H1 (cell line): ENCODE measurements at regions not wholly inside any gene's neighbourhood (a gene's known extent, or its start where the extent isn't known, plus 50 kb on each side); places are given as distances from the start of the nearest gene placed in this dataset.

Experiments
- CTCF ChIA-PET: fragments of 300-600 bp; sonication (Branson Sonifier 250); formaldehyde crosslinking; loops from one replicate; lab custom pipeline; 2021; ENCODE audit not compliant: partially characterized antibody; lab: Charles Lee
- POLR2A ChIA-PET: fragments of 300-600 bp; sonication (Branson Sonifier 250); formaldehyde crosslinking; loops from one replicate; lab custom pipeline; 2021; ENCODE audit warnings: inconsistent platforms; ENCODE audit not compliant: partially characterized antibody; lab: Charles Lee
- DNase-seq, 2 experiments: peaks; one replicate each; pipeline versions ENCODE4 v3.0.0 to v3.0.0-alpha.2; 2010 to 2022; ENCODE audit warnings: low spot score in 2 of 2, low read depth in 1 of 2, mixed read lengths in 1 of 2
- FAIRE-seq: peaks from 2 replicates; lab custom pipeline; 2011; peaks lifted over from hg19 to GRCh38; lab: Jason Lieb, UNC
- H2AFZ ChIP-seq: 2 replicates; pipeline ENCODE4 v1.8.1; 2012; ENCODE audit warnings: low read length, inconsistent platforms
- H2AK5ac ChIP-seq: 2 replicates; pipeline ENCODE4 v1.6.1; 2013; ENCODE audit warnings: low read depth, low read length
- H2BK120ac ChIP-seq: replicated peaks from 2 replicates; pipeline ENCODE3; 2013; ENCODE audit warnings: low read depth, low read length, inconsistent platforms
- H2BK12ac ChIP-seq: 2 replicates; pipeline ENCODE4 v1.6.1; 2013; ENCODE audit warnings: low read depth, low read length
- H2BK15ac ChIP-seq: 2 replicates; pipeline ENCODE4 v1.6.1; 2013; ENCODE audit warnings: low read length
- H2BK20ac ChIP-seq: 2 replicates; pipeline ENCODE4 v1.6.1; 2013; ENCODE audit warnings: low read length
- H2BK5ac ChIP-seq: 2 replicates; pipeline ENCODE4 v1.6.1; 2013; ENCODE audit warnings: low read depth, low read length
- H3K14ac ChIP-seq: 2 replicates; pipeline ENCODE4 v1.6.1; 2013; ENCODE audit warnings: inconsistent platforms; ENCODE audit not compliant: insufficient read length
- H3K18ac ChIP-seq: 2 replicates; pipeline ENCODE4 v1.6.1; 2013; ENCODE audit warnings: low read length; ENCODE audit errors: extremely low read depth
- H3K23ac ChIP-seq: 2 replicates; pipeline ENCODE4 v1.6.1; 2013; ENCODE audit warnings: inconsistent platforms; ENCODE audit not compliant: insufficient read length
- H3K23me2 ChIP-seq: 2 replicates; pipeline ENCODE4 v1.6.1; 2013; ENCODE audit warnings: low read depth, low read length
- H3K27ac ChIP-seq: 2 replicates; pipeline ENCODE4 v1.6.1; 2011; ENCODE audit warnings: low read depth, low read length, inconsistent platforms
- H3K27me3 ChIP-seq, 4 experiments: replicated peaks in 1 of 4; 1 replicate in 1 of 4; 2 replicates in 3 of 4; pipeline versions ENCODE4 v1.6.1 to v1.8.1; 2011 to 2013; ENCODE audit warnings: low read length in 3 of 4, mild to moderate bottlenecking in 3 of 4, inconsistent platforms in 2 of 4, mixed read lengths in 2 of 4, moderate library complexity in 1 of 4; ENCODE audit not compliant: control insufficient read depth in 3 of 4, insufficient read depth in 3 of 4; ENCODE audit errors: extremely low read depth in 1 of 4
- H3K36me3 ChIP-seq, 4 experiments: 2 replicates each; pipeline versions ENCODE4 v1.6.1 to v1.8.1; 2011 to 2013; ENCODE audit warnings: mild to moderate bottlenecking in 4 of 4, low read length in 3 of 4, moderate library complexity in 2 of 4, control low read depth in 1 of 4, inconsistent platforms in 1 of 4; ENCODE audit not compliant: insufficient read depth in 4 of 4, control insufficient read depth in 2 of 4
- H3K4ac ChIP-seq: replicated peaks from 2 replicates; pipeline ENCODE3; 2013; ENCODE audit warnings: low read length, low read depth, mixed read lengths, inconsistent platforms; ENCODE audit not compliant: insufficient read length
- H3K4me1 ChIP-seq, 4 experiments: replicated peaks in 1 of 4; 1 replicate in 1 of 4; 2 replicates in 3 of 4; pipeline versions ENCODE4 v1.6.1 to v1.8.1; 2011 to 2013; ENCODE audit warnings: low read length in 3 of 4, inconsistent platforms in 2 of 4, mixed read lengths in 1 of 4; ENCODE audit not compliant: insufficient read depth in 4 of 4, control insufficient read depth in 3 of 4
- H3K4me2 ChIP-seq, 2 experiments: 2 replicates each; pipeline versions ENCODE4 v1.6.1 to v1.8.1; 2011 to 2013; ENCODE audit warnings: low read depth in 2 of 2, low read length in 2 of 2, control low read depth in 1 of 2, inconsistent platforms in 1 of 2, mild to moderate bottlenecking in 1 of 2; ENCODE audit not compliant: insufficient read depth in 1 of 2
- H3K4me3 ChIP-seq, 4 experiments: fragments of 200-600, 300-600 bp in 1 of 4; sonication (generic), shearing (Covaris generic), sonication (Bioruptor Twin) in 1 of 4; 2 replicates each; pipeline versions ENCODE4 v1.5.1 to v1.8.1; 2011 to 2016; ENCODE audit warnings: low read length in 4 of 4, low read depth in 3 of 4, control low read depth in 2 of 4, inconsistent platforms in 2 of 4, mild to moderate bottlenecking in 2 of 4, mixed read lengths in 1 of 4, moderate library complexity in 1 of 4; ENCODE audit not compliant: insufficient read depth in 2 of 4; ENCODE audit errors: extremely low read depth in 1 of 4
- H3K56ac ChIP-seq: replicated peaks from 2 replicates; pipeline ENCODE3; 2013; ENCODE audit warnings: low read depth, mild to moderate bottlenecking, mixed read lengths, low read length, inconsistent platforms; ENCODE audit not compliant: insufficient read length
- H3K79me1 ChIP-seq: 2 replicates; pipeline ENCODE4 v1.6.1; 2013; ENCODE audit warnings: low read depth, low read length, control low read depth
- H3K79me2 ChIP-seq, 2 experiments: 2 replicates each; pipeline versions ENCODE4 v1.6.1 to v1.8.1; 2012 to 2013; ENCODE audit warnings: low read length in 2 of 2, mild to moderate bottlenecking in 2 of 2, inconsistent platforms in 1 of 2; ENCODE audit not compliant: insufficient read depth in 2 of 2, control insufficient read depth in 1 of 2
- H3K9ac ChIP-seq, 4 experiments: replicated peaks in 1 of 4; 1 replicate in 1 of 4; 2 replicates in 3 of 4; pipeline versions ENCODE4 v1.6.1 to v1.8.1; 2011 to 2013; ENCODE audit warnings: low read depth in 3 of 4, low read length in 3 of 4, control low read depth in 2 of 4, mild to moderate bottlenecking in 2 of 4, moderate library complexity in 2 of 4, inconsistent platforms in 1 of 4; ENCODE audit errors: extremely low read depth in 1 of 4
- H3K9me3 ChIP-seq, 2 experiments: 2 replicates each; pipeline versions ENCODE4 v1.6.1 to v1.8.1; 2012 to 2013; ENCODE audit warnings: mild to moderate bottlenecking in 2 of 2, moderate library complexity in 2 of 2, control low read depth in 1 of 2, inconsistent platforms in 1 of 2, low read depth in 1 of 2, low read length in 1 of 2, mixed read lengths in 1 of 2; ENCODE audit not compliant: insufficient read depth in 2 of 2
- H4K20me1 ChIP-seq, 2 experiments: replicated peaks in 1 of 2; 2 replicates each; pipeline versions ENCODE3 to v1.8.1; 2011 to 2013; ENCODE audit warnings: inconsistent platforms in 2 of 2, low read length in 2 of 2, mild to moderate bottlenecking in 1 of 2; ENCODE audit not compliant: insufficient read depth in 2 of 2, control insufficient read depth in 1 of 2
- H4K5ac ChIP-seq: 2 replicates; pipeline ENCODE4 v1.6.1; 2013; ENCODE audit warnings: low read length, low read depth, mixed read lengths, inconsistent platforms; ENCODE audit not compliant: insufficient read length
- H4K8ac ChIP-seq: 2 replicates; pipeline ENCODE4 v1.8.0; 2013; ENCODE audit warnings: mild to moderate bottlenecking, moderate library complexity, low read length, inconsistent platforms; ENCODE audit not compliant: insufficient read depth; ENCODE audit errors: extremely low read depth
- H4K91ac ChIP-seq: replicated peaks from 2 replicates; pipeline ENCODE3; 2013; ENCODE audit warnings: low read length, mixed read lengths, inconsistent platforms; ENCODE audit not compliant: insufficient read length
- EZH2 ChIP-seq: fragments of 200-600 bp; sonication (generic); IDR thresholded peaks from 2 replicates; pipeline ENCODE4 v1.7.1; 2012; ENCODE audit warnings: low read depth, mild to moderate bottlenecking, moderate library complexity, low read length, inconsistent platforms; ENCODE audit not compliant: severe bottlenecking
- POLR2AphosphoS5 ChIP-seq: IDR thresholded peaks from 2 replicates; pipeline ENCODE4 v1.6.1; 2011; ENCODE audit warnings: low read depth, low read length
- SAP30 ChIP-seq: fragments of 300-600 bp; sonication (generic); IDR thresholded peaks from 2 replicates; pipeline ENCODE4 v1.7.1; 2012; ENCODE audit warnings: low read length, moderate library complexity, mild to moderate bottlenecking, inconsistent platforms; ENCODE audit not compliant: insufficient read depth, insufficient replicate concordance
- TBP ChIP-seq: IDR thresholded peaks from 2 replicates; pipeline ENCODE4 v1.6.1; 2011; ENCODE audit warnings: low read depth, low read length, improper control_type of control experiment
- WGBS, 2 experiments: shearing (Covaris generic) in 1 of 2; methylation state at CpG; one replicate each; pipeline versions ENCODE4 v1.1.6 to v1.1.7; 2013 to 2015; ENCODE audit warnings: low lambda C conversion rate in 2 of 2, mixed read lengths in 2 of 2, inconsistent platforms in 1 of 2, low coverage in 1 of 2, missing lambda C conversion rate in 1 of 2; ENCODE audit not compliant: insufficient replicate concordance in 2 of 2, insufficient coverage in 1 of 2, insufficient read length in 1 of 2; ENCODE audit errors: extremely low coverage in 1 of 2, missing lambda C conversion rate in 1 of 2; 5-methylcytosine and 5-hydroxymethylcytosine counted together

GRCh38 chr15:98437752-98438151 lies 210.6 kb upstream of the IGF1R start:
- 94 to 98% methylated on average over 2 of the region's 2 CpGs for WGBS, 2 experiments
- H3K4me2 ChIP-seq = no peak overlapping the region
- H2BK15ac ChIP-seq = no peak overlapping the region
- H3K27me3 ChIP-seq = no peaks in the 10 kb centered on the region; a peak in 1 of 7 replicates
- no peak overlapping the region for H3K4ac ChIP-seq
- peak overlapping the region; percentile 98 for H3K56ac ChIP-seq
- H3K27ac ChIP-seq = no peak overlapping the region
- H2BK5ac ChIP-seq = no peak overlapping the region
- H4K5ac ChIP-seq = no peak overlapping the region
- H3K4me3 ChIP-seq = no peak overlapping the region
- no peak overlapping the region for H2BK120ac ChIP-seq
- POLR2A ChIA-PET = no interaction called here
- H3K79me2 ChIP-seq = no peaks in the 10 kb centered on the region
- TF ChIP-seq SAP30 (no peak), EZH2 (no peak), POLR2AphosphoS5 (no peak), TBP (no peak)
- no peak overlapping the region for H3K23ac ChIP-seq
- H3K36me3 ChIP-seq = no peaks in the 10 kb centered on the region
- FAIRE-seq (no peak), DNase-seq (no peak)
- no peak overlapping the region for H4K8ac ChIP-seq
- H3K79me1 ChIP-seq = no peaks in the 10 kb centered on the region
- no peak overlapping the region for H2BK12ac ChIP-seq
- H3K18ac ChIP-seq = no peak overlapping the region
- H2AK5ac ChIP-seq = no peak overlapping the region
- CTCF ChIA-PET = no interaction called here
- no peak overlapping the region for H3K14ac ChIP-seq
- H2BK20ac ChIP-seq = no peak overlapping the region
- H3K9ac ChIP-seq = no peak overlapping the region
- no peak overlapping the region for H4K91ac ChIP-seq
- H2AFZ ChIP-seq = no peak overlapping the region
- peaks cover 7% of the 10 kb centered on the region; the same call in 1 of the 2 replicates for H3K23me2 ChIP-seq
- H3K9me3 ChIP-seq = no peaks in the 10 kb centered on the region; a peak in 1 of 4 replicates
- no peaks in the 10 kb centered on the region for H3K4me1 ChIP-seq
- peaks cover 0 to 2% of the 10 kb centered on the region in 2 experiments for H4K20me1 ChIP-seq
